Esophagus muscularis mucosa (tissue), 3 donors: ENCODE measurements at regions not wholly inside any gene's neighbourhood (a gene's known extent, or its start where the extent isn't known, plus 50 kb on each side); places are given as distances from the start of the nearest gene placed in this dataset.

Experiments
- POLR2A ChIP-seq: fragments of 450-650 bp; IDR thresholded peaks from one replicate; pipeline ENCODE4 v1.6.1; 2017; ENCODE audit warnings: antibody characterized with exemption, moderate library complexity, mild to moderate bottlenecking, low read depth
- TF ChIP-seq, protein P1 (sequence below), 3 experiments: fragments of 200-600 bp in 2 of 3; fragments of 450-650 bp in 1 of 3; sonication (generic) in 2 of 3; IDR thresholded peaks; one replicate each; pipeline ENCODE4 v1.5.1; 2017 to 2019; ENCODE audit warnings: antibody characterized with exemption in 3 of 3, mild to moderate bottlenecking in 2 of 3, moderate library complexity in 1 of 3

GRCh38 chr11:24196733-24197132 is 300.1 kb upstream of the LUZP2 start:
- TF ChIP-seq, protein P1, sequence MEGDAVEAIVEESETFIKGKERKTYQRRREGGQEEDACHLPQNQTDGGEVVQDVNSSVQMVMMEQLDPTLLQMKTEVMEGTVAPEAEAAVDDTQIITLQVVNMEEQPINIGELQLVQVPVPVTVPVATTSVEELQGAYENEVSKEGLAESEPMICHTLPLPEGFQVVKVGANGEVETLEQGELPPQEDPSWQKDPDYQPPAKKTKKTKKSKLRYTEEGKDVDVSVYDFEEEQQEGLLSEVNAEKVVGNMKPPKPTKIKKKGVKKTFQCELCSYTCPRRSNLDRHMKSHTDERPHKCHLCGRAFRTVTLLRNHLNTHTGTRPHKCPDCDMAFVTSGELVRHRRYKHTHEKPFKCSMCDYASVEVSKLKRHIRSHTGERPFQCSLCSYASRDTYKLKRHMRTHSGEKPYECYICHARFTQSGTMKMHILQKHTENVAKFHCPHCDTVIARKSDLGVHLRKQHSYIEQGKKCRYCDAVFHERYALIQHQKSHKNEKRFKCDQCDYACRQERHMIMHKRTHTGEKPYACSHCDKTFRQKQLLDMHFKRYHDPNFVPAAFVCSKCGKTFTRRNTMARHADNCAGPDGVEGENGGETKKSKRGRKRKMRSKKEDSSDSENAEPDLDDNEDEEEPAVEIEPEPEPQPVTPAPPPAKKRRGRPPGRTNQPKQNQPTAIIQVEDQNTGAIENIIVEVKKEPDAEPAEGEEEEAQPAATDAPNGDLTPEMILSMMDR (IDR thresholded peaks at IDR 0.05) = no peak
- no peak for TF ChIP-seq POLR2A
